Liver (tissue), 8 donors: ENCODE measurements at regions not wholly inside any gene's neighbourhood (a gene's known extent, or its start where the extent isn't known, plus 50 kb on each side); places are given as distances from the start of the nearest gene placed in this dataset.

Source experiments
- DNase-seq: peaks from one replicate; pipeline ENCODE4 v3.0.0-alpha.2; 2017; ENCODE audit warnings: low spot score
- H3K27ac ChIP-seq, 2 donors: one replicate each; pipeline ENCODE4 v1.7.0; 2013; ENCODE audit warnings: inconsistent platforms in 2 of 2, low read length in 2 of 2, control low read depth in 1 of 2, low read depth in 1 of 2, mild to moderate bottlenecking in 1 of 2
- H3K27me3 ChIP-seq, 4 donors: one replicate each; pipeline versions ENCODE4 v1.6.1 to v1.7.0; 2013; ENCODE audit warnings: low read length in 3 of 4, inconsistent platforms in 1 of 4, mild to moderate bottlenecking in 1 of 4, moderate library complexity in 1 of 4; ENCODE audit not compliant: control insufficient read depth in 4 of 4, insufficient read depth in 4 of 4
- H3K36me3 ChIP-seq, 4 donors: one replicate each; pipeline versions ENCODE4 v1.6.1 to v1.7.0; 2013; ENCODE audit warnings: low read length in 3 of 4, mild to moderate bottlenecking in 3 of 4, low read depth in 1 of 4, moderate library complexity in 1 of 4; ENCODE audit not compliant: control insufficient read depth in 4 of 4, insufficient read depth in 3 of 4
- H3K4me1 ChIP-seq, 4 donors: one replicate each; pipeline versions ENCODE4 v1.6.1 to v1.7.0; 2013; ENCODE audit warnings: low read length in 3 of 4, mild to moderate bottlenecking in 3 of 4, moderate library complexity in 1 of 4; ENCODE audit not compliant: control insufficient read depth in 4 of 4, insufficient read depth in 4 of 4
- H3K4me3 ChIP-seq, 3 donors: one replicate each; pipeline versions ENCODE4 v1.6.1 to v1.7.0; 2013; ENCODE audit warnings: low read length in 3 of 3, control low read depth in 1 of 3, low read depth in 1 of 3, mild to moderate bottlenecking in 1 of 3
- H3K9ac ChIP-seq, 2 donors: one replicate each; pipeline ENCODE4 v1.7.0; 2013; ENCODE audit warnings: low read length in 2 of 2, mild to moderate bottlenecking in 2 of 2, moderate library complexity in 2 of 2, control low read depth in 1 of 2, low read depth in 1 of 2
- H3K9me3 ChIP-seq, 4 donors: one replicate each; pipeline versions ENCODE4 v1.6.1 to v1.7.0; 2013; ENCODE audit warnings: low read length in 3 of 4; ENCODE audit not compliant: control insufficient read depth in 4 of 4
- ATF3 ChIP-seq: IDR thresholded peaks from 2 replicates; pipeline ENCODE4 v1.6.1; 2016; ENCODE audit warnings: antibody characterized with exemption
- CTCF ChIP-seq: fragments of 150-350 bp; IDR thresholded peaks from 2 replicates; pipeline ENCODE4 v1.5.1; 2017; ENCODE audit warnings: improper control_type of control experiment, low read depth, low read length; ENCODE audit not compliant: missing input control
- EGR1 ChIP-seq, 2 donors: IDR thresholded peaks; 2 replicates each; pipeline ENCODE4 v1.6.1; 2016 to 2018; ENCODE audit warnings: antibody characterized with exemption in 2 of 2, low read depth in 2 of 2
- FOXA2 ChIP-seq: IDR thresholded peaks from 2 replicates; pipeline ENCODE4 v1.6.1; 2016; ENCODE audit warnings: antibody characterized with exemption
- GABPA ChIP-seq, 2 donors: IDR thresholded peaks in 1 of 2; conservative IDR thresholded peaks in 1 of 2; 2 replicates each; pipeline ENCODE4 v1.6.1; 2016; ENCODE audit warnings: antibody characterized with exemption in 2 of 2, mild to moderate bottlenecking in 1 of 2, moderate library complexity in 1 of 2
- HNF4A ChIP-seq, 2 donors: conservative IDR thresholded peaks; 2 replicates each; pipeline ENCODE4 v1.6.1; 2016; ENCODE audit warnings: antibody characterized with exemption in 2 of 2, mild to moderate bottlenecking in 2 of 2
- HNF4G ChIP-seq: IDR thresholded peaks from 2 replicates; pipeline ENCODE4 v1.6.1; 2016; ENCODE audit warnings: antibody characterized with exemption
- JUND ChIP-seq, 2 donors: IDR thresholded peaks; 2 replicates each; pipeline ENCODE4 v1.6.1; 2016; ENCODE audit warnings: antibody characterized with exemption in 2 of 2
- MAX ChIP-seq: IDR thresholded peaks from 2 replicates; pipeline ENCODE4 v1.6.1; 2016; ENCODE audit warnings: antibody characterized with exemption
- RAD21 ChIP-seq, 2 donors: IDR thresholded peaks; 2 replicates each; pipeline ENCODE4 v1.6.1; 2016; ENCODE audit warnings: antibody characterized with exemption in 2 of 2, mild to moderate bottlenecking in 2 of 2
- REST ChIP-seq: IDR thresholded peaks from 2 replicates; pipeline ENCODE4 v1.6.1; 2016; ENCODE audit warnings: antibody characterized with exemption, mild to moderate bottlenecking
- RXRA ChIP-seq, 2 donors: IDR thresholded peaks; 2 replicates each; pipeline ENCODE4 v1.6.1; 2017 to 2018; ENCODE audit warnings: antibody characterized with exemption in 2 of 2, mild to moderate bottlenecking in 1 of 2
- SP1 ChIP-seq: IDR thresholded peaks from 2 replicates; pipeline ENCODE4 v1.6.1; 2018; ENCODE audit warnings: antibody characterized with exemption, mild to moderate bottlenecking
- TAF1 ChIP-seq: conservative IDR thresholded peaks from 2 replicates; pipeline ENCODE4 v1.6.1; 2016; ENCODE audit warnings: antibody characterized with exemption, mild to moderate bottlenecking
- YY1 ChIP-seq: IDR thresholded peaks from 2 replicates; pipeline ENCODE4 v1.6.1; 2016; ENCODE audit warnings: antibody characterized with exemption, mild to moderate bottlenecking
- ZBTB33 ChIP-seq: IDR thresholded peaks from 2 replicates; pipeline ENCODE4 v1.6.1; 2016; ENCODE audit warnings: antibody characterized with exemption
- WGBS: extraction: QIAGEN DNeasy Blood & Tissue Kit; methylation state at CpG from one replicate; pipeline ENCODE4 v1.1.7; 2013; 5-methylcytosine and 5-hydroxymethylcytosine counted together
- donor health status: healthy.
- donor health status: healthy.
- donor health status: healthy.
- donor health status: healthy.
- donor health status: healthy.

- DNase-seq, result no peak
- H3K9ac ChIP-seq, result no peak overlapping the region
- TF ChIP-seq FOXA2 (no peak), ZBTB33 (no peak), YY1 (no peak), RAD21 (IDR thresholded peaks at IDR 0.05) (no peak), GABPA (IDR thresholded peaks at IDR 0.05 in 1 of 2, conservative IDR thresholded peaks at IDR 0.05 in 1 of 2) (no peak), HNF4A (conservative IDR thresholded peaks at IDR 0.05) (no peak), JUND (IDR thresholded peaks at IDR 0.05) (no peak), CTCF (no peak), MAX (no peak), TAF1 (no peak), RXRA (IDR thresholded peaks at IDR 0.05) (no peak)
- no peaks in the 10 kb centered on the region for H3K36me3 ChIP-seq
- H3K27ac ChIP-seq, result no peak overlapping the region
- H3K27me3 ChIP-seq, result no peaks in the 10 kb centered on the region
- H3K4me1 ChIP-seq, result no peaks in the 10 kb centered on the region
- H3K4me3 ChIP-seq, result no peak overlapping the region
- H3K9me3 ChIP-seq, result peaks cover 0 to 4% (median under 1%) of the 10 kb centered on the region in 4 donors
Observed at GRCh38 chr7:84250452-84250851, 55.9 kb upstream of the SEMA3A start.

GRCh38 chr7:84249656-84250055 lies 55.1 kb upstream of the SEMA3A start:
- H3K4me1 ChIP-seq, result no peaks in the 10 kb centered on the region
- H3K27ac ChIP-seq, result no peak overlapping the region
- WGBS, result 45% methylated on average over 1 of the region's 1 CpG
- no peaks in the 10 kb centered on the region for H3K36me3 ChIP-seq
- no peak overlapping the region for H3K4me3 ChIP-seq
- DNase-seq, result no peak
- H3K9ac ChIP-seq, result no peak overlapping the region
- no peaks in the 10 kb centered on the region for H3K27me3 ChIP-seq
- peaks cover 0 to 4% (median under 1%) of the 10 kb centered on the region in 4 donors for H3K9me3 ChIP-seq
- TF ChIP-seq EGR1 (IDR thresholded peaks at IDR 0.05; ENCODE audit: low read depth in 2 of 2) (no peak), SP1 (no peak), RXRA (IDR thresholded peaks at IDR 0.05) (no peak)

GRCh38 chr7:84248843-84249242 lies 54.3 kb upstream of the SEMA3A start:
- peak overlapping the region in 1 of 2 donors; percentile 35 for H3K27ac ChIP-seq
- TF ChIP-seq EGR1 (IDR thresholded peaks at IDR 0.05; ENCODE audit: low read depth in 2 of 2) (no peak), MAX (no peak), ATF3 (no peak), GABPA (IDR thresholded peaks at IDR 0.05 in 1 of 2, conservative IDR thresholded peaks at IDR 0.05 in 1 of 2) (no peak), REST (no peak), TAF1 (no peak), RAD21 (IDR thresholded peaks at IDR 0.05) (no peak), HNF4G (no peak), YY1 (no peak), CTCF (no peak), HNF4A (conservative IDR thresholded peaks at IDR 0.05) (no peak)
- peaks cover 0 to 4% (median under 1%) of the 10 kb centered on the region in 4 donors for H3K9me3 ChIP-seq
- DNase-seq, result no peak
- no peak overlapping the region for H3K4me3 ChIP-seq
- 77% methylated on average over 3 of the region's 3 CpGs for WGBS
- H3K4me1 ChIP-seq, result no peaks in the 10 kb centered on the region
- no peaks in the 10 kb centered on the region for H3K27me3 ChIP-seq
- H3K36me3 ChIP-seq, result no peaks in the 10 kb centered on the region
- no peak overlapping the region for H3K9ac ChIP-seq
